ENCODE measurements at regions not wholly inside any gene's neighbourhood (a gene's known extent, or its start where the extent isn't known, plus 50 kb on each side); places are given as distances from the start of the nearest gene placed in this dataset.

DNA sequence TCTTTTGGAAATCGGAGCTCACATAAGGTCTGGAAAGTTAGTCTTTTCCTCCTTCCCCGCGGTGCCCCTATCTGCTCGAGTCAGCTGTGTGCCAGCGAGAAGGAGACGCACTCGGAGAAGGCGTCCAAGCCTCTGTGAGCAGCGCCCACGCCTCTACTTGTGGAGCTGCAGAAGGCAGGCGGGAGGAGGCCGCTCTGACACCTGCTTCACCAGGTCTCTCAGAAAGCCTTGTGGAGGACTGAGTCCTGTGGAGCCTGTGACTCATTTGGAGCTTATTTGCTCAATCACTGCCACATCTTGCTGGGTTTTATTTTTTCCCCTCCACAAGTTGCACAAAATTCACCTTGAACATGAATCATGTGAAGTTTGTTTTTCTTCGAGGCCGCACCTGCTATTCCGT is 117.5 kb downstream of the IRX2 start:
- TF ChIP-seq, protein P1, sequence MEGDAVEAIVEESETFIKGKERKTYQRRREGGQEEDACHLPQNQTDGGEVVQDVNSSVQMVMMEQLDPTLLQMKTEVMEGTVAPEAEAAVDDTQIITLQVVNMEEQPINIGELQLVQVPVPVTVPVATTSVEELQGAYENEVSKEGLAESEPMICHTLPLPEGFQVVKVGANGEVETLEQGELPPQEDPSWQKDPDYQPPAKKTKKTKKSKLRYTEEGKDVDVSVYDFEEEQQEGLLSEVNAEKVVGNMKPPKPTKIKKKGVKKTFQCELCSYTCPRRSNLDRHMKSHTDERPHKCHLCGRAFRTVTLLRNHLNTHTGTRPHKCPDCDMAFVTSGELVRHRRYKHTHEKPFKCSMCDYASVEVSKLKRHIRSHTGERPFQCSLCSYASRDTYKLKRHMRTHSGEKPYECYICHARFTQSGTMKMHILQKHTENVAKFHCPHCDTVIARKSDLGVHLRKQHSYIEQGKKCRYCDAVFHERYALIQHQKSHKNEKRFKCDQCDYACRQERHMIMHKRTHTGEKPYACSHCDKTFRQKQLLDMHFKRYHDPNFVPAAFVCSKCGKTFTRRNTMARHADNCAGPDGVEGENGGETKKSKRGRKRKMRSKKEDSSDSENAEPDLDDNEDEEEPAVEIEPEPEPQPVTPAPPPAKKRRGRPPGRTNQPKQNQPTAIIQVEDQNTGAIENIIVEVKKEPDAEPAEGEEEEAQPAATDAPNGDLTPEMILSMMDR (conservative IDR thresholded peaks at IDR 0.05; ENCODE audit: low read length) = no peak
- TF ChIP-seq EZH2phosphoT487 (IDR thresholded peaks at IDR 0.05; ENCODE audit: borderline replicate concordance) = no peak
- Histone ChIP-seq H4K20me1 (ENCODE audit: insufficient read depth, low read length, poor library complexity, severe bottlenecking) (no peaks in the 10 kb centered on the region), H3K4me3 (ENCODE audit: low read length, poor library complexity, severe bottlenecking) (no peak overlapping the region)

DNA sequence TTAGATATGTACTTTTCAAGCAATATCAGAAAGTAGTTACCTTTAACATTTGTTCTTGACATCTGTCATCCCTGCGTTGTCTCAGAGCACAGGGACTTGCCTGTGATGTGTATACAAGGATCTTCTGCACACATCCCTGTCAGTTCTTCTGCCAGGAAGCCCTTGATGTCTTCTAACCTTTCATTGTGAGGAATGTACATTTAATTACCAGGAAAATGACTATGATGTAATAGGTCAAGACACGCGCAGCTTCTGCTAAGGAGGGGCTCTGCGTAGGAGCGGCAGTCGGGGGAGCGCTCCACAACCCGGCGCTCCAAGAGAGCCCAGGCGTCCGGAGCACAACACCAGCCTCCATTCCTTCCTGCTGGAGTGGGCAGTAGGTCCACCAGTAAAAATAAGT is 119.7 kb downstream of the IRX2 start:
- no peaks in the 10 kb centered on the region for H4K20me1 ChIP-seq (ENCODE audit: insufficient read depth, low read length, poor library complexity, severe bottlenecking)

More for the DNA sequence above, 117.5 kb downstream of the IRX2 start:
- Histone ChIP-seq H3K9me2 (replicated peaks; ENCODE audit: low read depth, low read length) (no peaks in the 10 kb centered on the region), H3K9me3 (ENCODE audit: insufficient read depth, low read depth, low read length) (peaks cover 3% of the 10 kb centered on the region; the same call in 1 of the 2 replicates), H3K79me2 (ENCODE audit: insufficient read depth, low read length) (no peaks in the 10 kb centered on the region), H3K27me3 (ENCODE audit: insufficient read depth, low read length, poor library complexity, severe bottlenecking) (no peaks in the 10 kb centered on the region), H3K9ac (ENCODE audit: low read depth, low read length, poor library complexity, severe bottlenecking) (no peak overlapping the region), H3K4me2 (ENCODE audit: low read depth, low read length, poor library complexity, severe bottlenecking) (no peak overlapping the region), H3F3A (ENCODE audit: low read depth) (no peaks in the 10 kb centered on the region), H2AFZ (ENCODE audit: low read length) (no peak overlapping the region), H3K4me1 (ENCODE audit: insufficient read depth, low read length, poor library complexity, severe bottlenecking) (no peaks in the 10 kb centered on the region), H3K36me3 (ENCODE audit: insufficient read depth, low read length) (no peaks in the 10 kb centered on the region)

DNA sequence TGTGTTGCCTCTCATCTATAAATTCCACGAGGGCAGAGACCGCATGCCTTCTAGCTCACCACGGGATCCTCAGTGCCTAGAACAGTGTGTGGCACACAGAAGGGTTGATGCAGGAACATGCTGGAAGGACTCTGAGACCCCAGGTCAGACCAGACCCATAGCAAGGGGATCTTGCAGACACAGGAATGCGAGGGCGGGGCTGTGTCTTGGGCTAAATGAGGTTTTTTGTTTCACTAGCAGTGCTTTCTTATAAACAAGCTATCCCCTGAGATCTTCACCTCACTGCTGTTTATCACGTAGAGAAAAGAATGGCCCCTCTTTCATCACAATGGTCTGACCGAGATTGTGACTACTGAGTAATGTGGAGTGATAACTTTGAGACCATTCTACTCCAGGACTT is 122.4 kb downstream of the IRX2 start:
- Histone ChIP-seq H4K20me1 (ENCODE audit: insufficient read depth, low read length, poor library complexity, severe bottlenecking) (no peaks in the 10 kb centered on the region), H3K4me1 (ENCODE audit: insufficient read depth, low read length, poor library complexity, severe bottlenecking) (no peaks in the 10 kb centered on the region), H2AFZ (ENCODE audit: low read length) (no peak overlapping the region), H3K9ac (ENCODE audit: low read depth, low read length, poor library complexity, severe bottlenecking) (no peak overlapping the region), H3K4me2 (ENCODE audit: low read depth, low read length, poor library complexity, severe bottlenecking) (no peak overlapping the region), H3F3A (ENCODE audit: low read depth) (no peaks in the 10 kb centered on the region), H3K27me3 (ENCODE audit: insufficient read depth, low read length, poor library complexity, severe bottlenecking) (no peaks in the 10 kb centered on the region), H3K9me2 (replicated peaks; ENCODE audit: low read depth, low read length) (no peaks in the 10 kb centered on the region), H3K79me2 (ENCODE audit: insufficient read depth, low read length) (no peaks in the 10 kb centered on the region), H3K36me3 (ENCODE audit: insufficient read depth, low read length) (no peaks in the 10 kb centered on the region), H3K9me3 (ENCODE audit: insufficient read depth, low read depth, low read length) (no peaks in the 10 kb centered on the region; the same call in 1 of the 2 replicates), H3K4me3 (ENCODE audit: low read length, poor library complexity, severe bottlenecking) (no peak overlapping the region)
- TF ChIP-seq, protein P1 (conservative IDR thresholded peaks at IDR 0.05; ENCODE audit: low read length) = no peak
- no peak for TF ChIP-seq EZH2phosphoT487 (IDR thresholded peaks at IDR 0.05; ENCODE audit: borderline replicate concordance)

More for the DNA sequence above, 119.7 kb downstream of the IRX2 start:
- no peaks in the 10 kb centered on the region for H3F3A ChIP-seq (ENCODE audit: low read depth)
- H2AFZ ChIP-seq (ENCODE audit: low read length) = no peak overlapping the region
- H3K4me1 ChIP-seq (ENCODE audit: insufficient read depth, low read length, poor library complexity, severe bottlenecking) = no peaks in the 10 kb centered on the region
- H3K36me3 ChIP-seq (ENCODE audit: insufficient read depth, low read length) = no peaks in the 10 kb centered on the region
- H3K79me2 ChIP-seq (ENCODE audit: insufficient read depth, low read length) = no peaks in the 10 kb centered on the region
- no peaks in the 10 kb centered on the region for H3K27me3 ChIP-seq (ENCODE audit: insufficient read depth, low read length, poor library complexity, severe bottlenecking)
- H3K9me3 ChIP-seq (ENCODE audit: insufficient read depth, low read depth, low read length) = no peaks in the 10 kb centered on the region; the same call in 1 of the 2 replicates
- H3K9ac ChIP-seq (ENCODE audit: low read depth, low read length, poor library complexity, severe bottlenecking) = no peak overlapping the region
- H3K4me2 ChIP-seq (ENCODE audit: low read depth, low read length, poor library complexity, severe bottlenecking) = no peak overlapping the region
- H3K4me3 ChIP-seq (ENCODE audit: low read length, poor library complexity, severe bottlenecking) = no peak overlapping the region
- TF ChIP-seq, protein P1 (conservative IDR thresholded peaks at IDR 0.05; ENCODE audit: low read length) = no peak
- TF ChIP-seq EZH2phosphoT487 (IDR thresholded peaks at IDR 0.05; ENCODE audit: borderline replicate concordance) = no peak
- no peaks in the 10 kb centered on the region for H3K9me2 ChIP-seq (replicated peaks; ENCODE audit: low read depth, low read length)

Data from Loucy (cell line).